ENCODE measurements at regions not wholly inside any gene's neighbourhood (a gene's known extent, or its start where the extent isn't known, plus 50 kb on each side); places are given as distances from the start of the nearest gene placed in this dataset.

DNA sequence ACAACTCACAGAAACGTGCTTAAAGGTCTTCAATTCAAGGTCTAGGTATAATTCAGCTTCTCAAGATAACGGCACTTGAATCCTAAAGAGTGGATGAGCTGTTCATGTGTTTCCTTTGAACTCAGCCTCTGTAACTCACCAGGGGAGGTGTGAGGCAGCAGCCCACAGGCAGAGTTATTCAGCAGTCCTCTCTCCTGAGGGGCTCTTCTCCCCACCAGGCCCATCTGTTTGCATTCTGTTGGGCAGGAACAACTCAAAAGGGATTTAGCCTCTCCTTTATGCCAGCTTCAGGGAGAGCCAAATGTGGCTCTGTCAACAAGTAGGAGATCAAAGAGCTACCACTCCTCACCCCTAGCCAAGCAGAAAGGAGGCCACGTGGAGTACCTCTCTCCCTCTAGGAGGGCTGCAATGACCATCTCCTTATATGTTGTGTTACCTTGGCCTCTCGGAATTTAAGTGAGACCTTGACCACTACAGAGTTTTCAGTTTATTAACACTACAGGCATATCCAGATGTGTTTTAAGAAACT is 151.2 kb downstream of the SPATA18 start (continued):
- TF ChIP-seq CTCF (IDR thresholded peaks at IDR 0.05 in 2 of 3, conservative IDR thresholded peaks at IDR 0.05 in 1 of 3; ENCODE audit: borderline replicate concordance in 1 of 3, insufficient read depth in 1 of 3, low read depth in 2 of 3, low read length in 2 of 3) = no peak

GRCh38 chr4:52202931-52203330 is 151.8 kb downstream of the SPATA18 start:
- H3K79me2 ChIP-seq (ENCODE audit: insufficient read depth, low read length) = no peaks in the 10 kb centered on the region
- H3K4me2 ChIP-seq (ENCODE audit: low read length) = no peak overlapping the region
- no peak overlapping the region for H3K9ac ChIP-seq (ENCODE audit: low read length)
- H3K27ac ChIP-seq (ENCODE audit: low read depth, low read length) = no peak overlapping the region
- H4K20me1 ChIP-seq (ENCODE audit: insufficient read depth) = no peaks in the 10 kb centered on the region
- H2AFZ ChIP-seq (ENCODE audit: low read depth, low read length, poor library complexity, severe bottlenecking) = no peak overlapping the region
- no peaks in the 10 kb centered on the region for H3K27me3 ChIP-seq (ENCODE audit: insufficient read depth, low read length)
- no TSS peak for BruUV-seq (replicated peaks)
- no peaks in the 10 kb centered on the region for H3K36me3 ChIP-seq (ENCODE audit: control insufficient read depth in 1 of 2, insufficient read depth in 2 of 2, low read length in 2 of 2)
- POLR2A ChIA-PET = no interaction called here
- CTCF ChIA-PET = no interaction called here
- no peak overlapping the region for H3K4me3 ChIP-seq (replicated peaks in 1 of 2; ENCODE audit: low read depth in 1 of 2, low read length in 2 of 2)
- H3K9me2 ChIP-seq (ENCODE audit: insufficient read depth) = no peaks in the 10 kb centered on the region
- no peaks in the 10 kb centered on the region for H3K9me3 ChIP-seq (ENCODE audit: control insufficient read depth in 1 of 2, insufficient read depth in 1 of 2, low read depth in 1 of 2, low read length in 2 of 2)
- intact Hi-C loops (cut with micrococcal nuclease) = no loop called here
- no peaks in the 10 kb centered on the region for H3K4me1 ChIP-seq (ENCODE audit: control insufficient read depth in 1 of 2, insufficient read depth in 2 of 2, low read length in 2 of 2)
- DNase-seq (ENCODE audit: low read depth, low spot score) (no peak), ATAC-seq (no peak)
- RAD21 ChIA-PET (ENCODE audit: low non-redundant PET in 1 of 2, low total read pairs in 2 of 2, uncharacterized antibody in 2 of 2, unreplicated experiment in 2 of 2) = no interaction called here
- TF ChIP-seq CTCF (IDR thresholded peaks at IDR 0.05 in 2 of 3, conservative IDR thresholded peaks at IDR 0.05 in 1 of 3; ENCODE audit: borderline replicate concordance in 1 of 3, insufficient read depth in 1 of 3, low read depth in 2 of 3, low read length in 2 of 3) = no peak
- TF ChIP-seq SIN3A (IDR thresholded peaks at IDR 0.05; ENCODE audit: low read depth) = no peak
- no peak for TF ChIP-seq EZH2phosphoT487 (IDR thresholded peaks at IDR 0.05; ENCODE audit: borderline replicate concordance)
- TF ChIP-seq ZNF274 (IDR thresholded peaks at IDR 0.05; ENCODE audit: low read depth, low read length) = no peak
- no peak for TF ChIP-seq ELF1 (IDR thresholded peaks at IDR 0.05; ENCODE audit: borderline replicate concordance, low read depth)
- no peak for TF ChIP-seq TCF7L2 (IDR thresholded peaks at IDR 0.05; ENCODE audit: borderline replicate concordance, extremely low read depth, insufficient read depth, insufficient read length)
- TF ChIP-seq SRF (IDR thresholded peaks at IDR 0.05; ENCODE audit: low read depth) = no peak
- TF ChIP-seq MAX (IDR thresholded peaks at IDR 0.05) = no peak
- no peak for TF ChIP-seq CBX3 (IDR thresholded peaks at IDR 0.05; ENCODE audit: low read depth)
